Small intestine (tissue), 7 donors: ENCODE measurements at regions not wholly inside any gene's neighbourhood (a gene's known extent, or its start where the extent isn't known, plus 50 kb on each side); places are given as distances from the start of the nearest gene placed in this dataset.

Experiments used
- DNase-seq, 2 donors: peaks; one replicate each; pipeline versions ENCODE4 v3.0.0 to v3.0.0-alpha.2; 2013
- FAIRE-seq: peaks from 2 replicates; lab custom pipeline; 2012; peaks lifted over from hg19 to GRCh38; lab: Jason Lieb, UNC
- H3K27ac ChIP-seq, 3 donors: one replicate each; pipeline ENCODE4 v1.5.1; 2013; ENCODE audit warnings: low read length in 2 of 3, mild to moderate bottlenecking in 2 of 3, control low read depth in 1 of 3, inconsistent platforms in 1 of 3, low read depth in 1 of 3, moderate library complexity in 1 of 3
- H3K27me3 ChIP-seq, 3 donors: one replicate each; pipeline ENCODE4 v1.6.1; 2013; ENCODE audit warnings: low read length in 3 of 3, inconsistent platforms in 1 of 3; ENCODE audit not compliant: control insufficient read depth in 3 of 3, insufficient read depth in 3 of 3
- H3K36me3 ChIP-seq, 3 donors: one replicate each; pipeline ENCODE4 v1.6.1; 2013; ENCODE audit warnings: low read length in 3 of 3, inconsistent platforms in 1 of 3, low read depth in 1 of 3, mild to moderate bottlenecking in 1 of 3, moderate library complexity in 1 of 3; ENCODE audit not compliant: control insufficient read depth in 3 of 3, insufficient read depth in 2 of 3
- H3K4me1 ChIP-seq, 3 donors: one replicate each; pipeline ENCODE4 v1.6.1; 2013; ENCODE audit warnings: low read length in 2 of 3, inconsistent platforms in 1 of 3, low read depth in 1 of 3, mild to moderate bottlenecking in 1 of 3, moderate library complexity in 1 of 3; ENCODE audit not compliant: control insufficient read depth in 3 of 3, insufficient read depth in 2 of 3
- H3K4me3 ChIP-seq, 3 donors: one replicate each; pipeline ENCODE4 v1.5.1; 2013; ENCODE audit warnings: low read length in 3 of 3, control low read depth in 1 of 3, inconsistent platforms in 1 of 3, low read depth in 1 of 3, mild to moderate bottlenecking in 1 of 3, moderate library complexity in 1 of 3
- H3K9me3 ChIP-seq, 2 donors: one replicate each; pipeline ENCODE4 v1.6.1; 2013; ENCODE audit warnings: low read depth in 1 of 2, low read length in 1 of 2; ENCODE audit not compliant: control insufficient read depth in 2 of 2, insufficient read depth in 1 of 2
- whole genome bisulfite sequencing, 3 donors: extraction: QIAGEN DNeasy Blood & Tissue Kit; methylation state at CpG; one replicate each; pipeline ENCODE4 v1.1.7; 2013; 5-methylcytosine and 5-hydroxymethylcytosine counted together
- donor health status: healthy with polysubstance abuse.
- donor health status: control.
- donor health status: control.
- donor health status: Bipolar disorder and iron deficiency.
- donor health status: healthy.

DNA sequence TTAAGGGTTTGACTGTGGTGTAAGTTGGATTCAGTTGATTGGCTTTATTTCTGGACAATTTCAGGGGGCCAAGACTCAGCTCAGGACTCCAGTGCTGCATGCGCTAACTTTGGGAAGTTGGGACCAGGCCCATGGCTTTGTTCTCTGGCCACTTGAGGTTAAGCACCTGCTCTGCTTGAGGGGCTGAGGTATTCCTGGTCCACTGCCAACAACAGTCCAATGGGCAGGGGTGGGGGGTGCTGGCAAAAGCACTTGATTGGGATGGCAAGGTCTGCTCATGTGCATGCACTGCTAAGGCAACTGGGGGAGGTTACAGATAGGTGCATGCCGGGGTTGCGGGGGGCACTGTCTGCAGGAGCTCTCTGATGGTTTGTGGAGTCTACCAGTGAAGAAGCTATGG lies 52.6 kb upstream of the ASB17 start:
- H3K27ac ChIP-seq, result no peak overlapping the region

DNA sequence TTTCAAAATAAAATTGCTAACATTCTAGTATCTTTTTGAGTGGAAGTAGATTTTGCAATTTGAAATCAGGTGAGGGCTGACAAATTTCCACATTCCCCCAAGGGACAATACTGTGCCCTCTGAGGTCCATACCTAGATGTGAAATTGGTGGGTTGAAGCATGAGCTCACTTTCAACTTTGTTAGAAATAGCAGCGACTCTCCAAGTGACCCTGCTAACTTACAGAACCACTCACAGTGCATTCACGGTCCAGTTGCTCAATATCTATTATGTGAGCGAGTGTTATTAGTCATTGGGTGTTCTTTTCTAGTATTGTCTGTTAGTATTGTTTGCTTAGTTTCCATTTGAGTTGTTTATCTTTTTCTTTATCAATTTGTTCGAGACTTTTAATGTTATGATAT lies 53.6 kb upstream of the ASB17 start:
- Histone ChIP-seq H3K27ac (no peak overlapping the region), H3K9me3 (peaks cover 0 to 2% of the 10 kb centered on the region in 2 donors), H3K27me3 (no peaks in the 10 kb centered on the region), H3K4me3 (no peak overlapping the region), H3K4me1 (no peaks in the 10 kb centered on the region), H3K36me3 (no peaks in the 10 kb centered on the region)
- FAIRE-seq, result no peak
- no peak for DNase-seq
- 34 to 61% (median 35%) methylated on average over 4 of the region's 4 CpGs for WGBS, 3 donors

More for the DNA sequence above, 52.6 kb upstream of the ASB17 start:
- no peak for FAIRE-seq
- Histone ChIP-seq H3K27me3 (no peaks in the 10 kb centered on the region), H3K4me3 (no peak overlapping the region), H3K4me1 (no peaks in the 10 kb centered on the region), H3K9me3 (peaks cover 0 to 2% of the 10 kb centered on the region in 2 donors), H3K36me3 (no peaks in the 10 kb centered on the region)
- 62 to 67% (median 64%) methylated on average over 3 of the region's 3 CpGs for WGBS, 3 donors
- no peak for DNase-seq

- Histone ChIP-seq H3K36me3 (no peaks in the 10 kb centered on the region), H3K27me3 (no peaks in the 10 kb centered on the region), H3K4me3 (no peak overlapping the region), H3K4me1 (no peaks in the 10 kb centered on the region), H3K9me3 (peaks cover 0 to 2% of the 10 kb centered on the region in 2 donors), H3K27ac (no peak overlapping the region)
- FAIRE-seq (no peak), DNase-seq (no peak)
Observed at GRCh38 chr1:75986478-75986877, 54.3 kb upstream of the ASB17 start.

GRCh38 chr1:75989121-75989520 lies 56.9 kb upstream of the ASB17 start:
- Histone ChIP-seq H3K9me3 (no peaks in the 10 kb centered on the region), H3K4me1 (no peaks in the 10 kb centered on the region), H3K27me3 (no peaks in the 10 kb centered on the region), H3K36me3 (no peaks in the 10 kb centered on the region), H3K27ac (no peak overlapping the region), H3K4me3 (no peak overlapping the region)
- WGBS, 3 donors, result 75 to 87% (median 82%) methylated on average over 3 of the region's 3 CpGs
- FAIRE-seq, result no peak
- DNase-seq, result no peak

GRCh38 chr1:75990686-75991085 lies 58.5 kb upstream of the ASB17 start:
- 55 to 67% (median 61%) methylated on average over 3 of the region's 3 CpGs for WGBS, 3 donors
- Histone ChIP-seq H3K9me3 (no peaks in the 10 kb centered on the region), H3K27me3 (no peaks in the 10 kb centered on the region), H3K4me3 (no peak overlapping the region), H3K4me1 (no peaks in the 10 kb centered on the region), H3K27ac (no peak overlapping the region), H3K36me3 (no peaks in the 10 kb centered on the region)
- FAIRE-seq, result no peak
- DNase-seq, result no peak

DNA sequence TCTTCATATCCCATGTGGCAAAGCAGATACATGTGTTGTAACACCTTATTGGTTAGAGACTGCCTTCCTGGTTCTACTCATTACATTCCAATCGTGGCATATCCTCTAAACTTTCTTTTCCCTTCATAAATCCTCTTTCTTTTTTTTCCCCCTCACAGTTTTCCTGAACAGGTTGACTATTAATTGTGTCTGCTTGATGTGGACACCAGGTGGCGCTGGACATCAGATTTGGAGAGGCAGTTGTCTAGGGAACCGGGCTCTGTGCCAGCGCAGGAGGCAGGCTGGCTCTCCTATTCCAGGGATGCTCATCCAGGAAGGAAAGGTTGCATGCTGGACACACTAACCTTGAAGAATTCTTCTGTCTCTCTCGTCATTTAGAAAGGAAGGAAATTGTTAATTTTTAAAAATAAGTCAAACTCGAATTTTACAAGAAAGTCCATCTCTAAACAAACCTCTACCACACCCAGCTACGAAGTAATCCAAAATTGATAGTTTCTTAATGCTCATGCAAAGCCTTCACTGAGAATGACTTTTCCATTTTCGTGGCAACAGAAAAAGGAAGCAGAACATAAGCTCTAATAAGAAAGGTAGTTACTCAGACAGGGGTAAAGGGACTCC lies 59.4 kb upstream of the ASB17 start:
- Histone ChIP-seq H3K36me3 (no peaks in the 10 kb centered on the region), H3K27me3 (no peaks in the 10 kb centered on the region), H3K9me3 (no peaks in the 10 kb centered on the region), H3K4me3 (no peak overlapping the region), H3K4me1 (no peaks in the 10 kb centered on the region), H3K27ac (no peak overlapping the region)
- FAIRE-seq (no peak), DNase-seq (peak; percentile 84 to 91)
- 12 to 16% (median 15%) methylated on average over 8 of the region's 8 CpGs for WGBS, 3 donors

DNA sequence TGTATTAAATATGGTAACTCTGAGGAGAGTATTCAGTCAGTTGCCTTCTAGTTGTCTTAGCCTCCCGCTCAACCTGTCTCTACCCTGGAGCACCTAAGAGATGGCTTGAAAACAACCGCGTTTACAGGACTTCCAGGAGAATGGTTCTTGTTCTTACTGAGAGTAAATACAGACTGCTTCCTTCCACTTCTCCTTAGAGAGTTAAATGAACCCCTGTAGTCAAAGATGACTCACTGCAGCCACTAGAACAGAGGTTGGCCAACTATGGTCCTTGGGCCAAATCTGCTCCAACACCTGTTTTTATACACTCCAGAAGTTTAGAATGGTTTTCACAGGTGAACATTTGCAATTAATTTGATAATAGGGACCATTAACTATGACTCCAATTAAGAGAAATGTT lies 60.1 kb upstream of the ASB17 start:
- no peak for DNase-seq
- Histone ChIP-seq H3K27me3 (no peaks in the 10 kb centered on the region), H3K9me3 (no peaks in the 10 kb centered on the region), H3K4me1 (no peaks in the 10 kb centered on the region), H3K27ac (no peak overlapping the region), H3K36me3 (no peaks in the 10 kb centered on the region), H3K4me3 (no peak overlapping the region)
- FAIRE-seq, result no peak
- WGBS, 3 donors, result 73 to 84% (median 79%) methylated on average over 3 of the region's 3 CpGs

DNA sequence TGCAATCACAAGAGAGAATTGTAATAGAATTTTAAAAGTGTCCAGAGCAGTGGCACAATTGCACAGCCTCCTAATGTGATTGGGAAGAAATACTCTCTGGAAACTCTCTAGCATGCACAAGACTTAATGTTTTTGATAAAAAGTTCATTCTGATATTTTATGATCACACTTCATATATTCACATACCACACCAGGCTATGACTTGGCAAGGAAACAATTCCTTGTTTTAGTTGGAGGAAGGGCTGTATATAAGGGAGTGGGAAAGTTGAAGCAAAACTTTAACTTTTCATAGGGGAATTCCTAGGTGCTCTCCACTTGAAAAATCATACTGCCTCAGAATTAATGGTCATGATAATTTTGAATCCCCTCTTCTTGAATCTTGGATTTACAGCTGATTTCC lies 61.5 kb upstream of the ASB17 start:
- Histone ChIP-seq H3K36me3 (no peaks in the 10 kb centered on the region), H3K4me3 (no peak overlapping the region), H3K9me3 (peaks cover 0 to 2% of the 10 kb centered on the region in 2 donors), H3K27me3 (no peaks in the 10 kb centered on the region), H3K4me1 (no peaks in the 10 kb centered on the region), H3K27ac (no peak overlapping the region)
- DNase-seq (no peak), FAIRE-seq (no peak)

DNA sequence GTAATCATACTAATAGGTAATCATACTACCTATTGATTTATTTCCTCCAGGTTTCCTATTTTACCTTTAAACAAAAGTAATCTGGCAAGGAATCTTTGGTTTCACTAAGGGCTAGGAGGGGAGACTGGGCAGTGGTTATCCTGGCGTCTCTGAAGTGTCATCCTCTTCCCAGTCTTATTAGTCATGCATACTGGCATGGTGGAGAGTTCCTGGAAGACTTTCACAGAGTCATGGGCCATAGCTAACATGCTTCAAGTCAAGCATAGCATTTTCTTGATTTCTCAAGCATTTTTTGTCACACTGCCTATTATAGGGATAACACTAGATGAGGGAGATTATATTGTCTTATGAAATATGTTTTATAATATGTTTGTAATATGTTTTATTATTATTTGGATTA lies 64.0 kb upstream of the ASB17 start:
- Histone ChIP-seq H3K27ac (no peak overlapping the region), H3K4me3 (no peak overlapping the region), H3K4me1 (no peaks in the 10 kb centered on the region), H3K27me3 (no peaks in the 10 kb centered on the region), H3K36me3 (no peaks in the 10 kb centered on the region), H3K9me3 (peaks cover 0 to 3% of the 10 kb centered on the region in 2 donors)
- 53 to 67% (median 56%) methylated on average over 1 of the region's 1 CpG for WGBS, 3 donors
- no peak for DNase-seq
- FAIRE-seq, result no peak
